Nephron (organoid): ENCODE measurements at regions not wholly inside any gene's neighbourhood (a gene's known extent, or its start where the extent isn't known, plus 50 kb on each side); places are given as distances from the start of the nearest gene placed in this dataset.

Experiments
- H3K27ac Mint-ChIP-seq, 3 experiments: 2 replicates each; pipeline ENCODE4 v1.8.0; 2020; ENCODE audit warnings: mixed read lengths in 3 of 3, mild to moderate bottlenecking in 2 of 3, moderate library complexity in 1 of 3
- H3K27me3 Mint-ChIP-seq: 2 replicates; pipeline ENCODE4 v1.8.0; 2021; ENCODE audit warnings: low read depth, mild to moderate bottlenecking, moderate library complexity, mixed read lengths
- H3K36me3 Mint-ChIP-seq: 2 replicates; pipeline ENCODE4 v1.8.0; 2020; ENCODE audit warnings: low read depth, mixed read lengths
- H3K4me1 Mint-ChIP-seq: 2 replicates; pipeline ENCODE4 v1.8.0; 2020; ENCODE audit warnings: mixed read lengths
- H3K4me3 Mint-ChIP-seq, 3 experiments: 2 replicates each; pipeline ENCODE4 v1.8.0; 2020; ENCODE audit warnings: mild to moderate bottlenecking in 3 of 3, mixed read lengths in 3 of 3, moderate library complexity in 2 of 3
- H3K9me3 Mint-ChIP-seq: 2 replicates; pipeline ENCODE4 v1.8.0; 2020; ENCODE audit warnings: mixed read lengths
- CTCF ChIP-seq, 3 experiments: fragments of 200-600 bp; sonication (generic); IDR thresholded peaks; one replicate each; pipeline ENCODE4 v1.5.0; 2021; ENCODE audit warnings: antibody characterized with exemption in 3 of 3; ENCODE audit not compliant: unreplicated experiment in 3 of 3

DNA sequence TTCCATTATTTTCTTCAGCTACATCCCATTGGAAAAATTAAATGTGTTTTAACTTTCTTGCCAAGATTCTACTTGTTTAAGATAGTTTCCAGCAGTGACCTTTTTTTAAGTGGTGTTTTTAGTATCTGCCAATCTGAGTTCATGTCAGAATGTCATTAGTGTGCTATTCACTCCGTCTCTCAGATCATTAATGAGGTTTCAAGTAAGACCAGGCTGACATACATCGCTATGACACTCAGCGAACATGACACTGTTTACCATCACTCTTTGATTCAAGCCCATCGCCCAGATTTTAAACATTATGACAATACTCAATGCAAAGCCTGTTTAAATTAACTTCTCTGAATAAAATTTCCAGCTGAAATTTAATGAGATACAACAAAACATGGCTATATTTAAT, 272.0 kb upstream of the KYNU start:
- Mint-ChIP-seq H3K4me1 (no peaks in the 10 kb centered on the region), H3K4me3 (no peak overlapping the region), H3K36me3 (no peaks in the 10 kb centered on the region), H3K27me3 (no peaks in the 10 kb centered on the region), H3K9me3 (peaks cover 5% of the 10 kb centered on the region), H3K27ac (no peak overlapping the region)
- TF ChIP-seq CTCF (IDR thresholded peaks at IDR 0.05; ENCODE audit: unreplicated experiment in 3 of 3), result no peak

DNA sequence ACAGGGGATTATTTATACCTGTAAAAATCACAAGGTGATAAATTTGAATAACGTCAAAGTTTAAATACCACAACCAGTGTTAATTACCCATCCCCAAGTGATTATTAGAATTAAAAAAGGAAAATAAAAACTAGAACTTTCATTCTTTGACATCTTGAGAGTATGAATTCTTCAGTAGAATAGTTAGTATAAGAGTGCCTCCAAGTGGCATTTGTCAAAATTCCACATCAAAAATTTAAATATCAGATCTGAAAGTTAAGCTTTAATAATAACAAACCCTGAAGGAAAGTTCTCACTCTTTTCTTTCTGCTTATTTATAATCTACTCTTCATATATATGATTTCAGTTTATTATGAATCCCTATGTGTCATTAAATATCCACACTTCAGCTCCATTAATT, 273.7 kb upstream of the KYNU start:
- Mint-ChIP-seq H3K4me1 (no peaks in the 10 kb centered on the region), H3K4me3 (no peak overlapping the region), H3K27ac (no peak overlapping the region), H3K27me3 (no peaks in the 10 kb centered on the region), H3K9me3 (peaks cover 3% of the 10 kb centered on the region), H3K36me3 (no peaks in the 10 kb centered on the region)
- TF ChIP-seq CTCF (IDR thresholded peaks at IDR 0.05; ENCODE audit: unreplicated experiment in 3 of 3), result peak in 2 of 3 experiments; percentile 43 to 60

DNA sequence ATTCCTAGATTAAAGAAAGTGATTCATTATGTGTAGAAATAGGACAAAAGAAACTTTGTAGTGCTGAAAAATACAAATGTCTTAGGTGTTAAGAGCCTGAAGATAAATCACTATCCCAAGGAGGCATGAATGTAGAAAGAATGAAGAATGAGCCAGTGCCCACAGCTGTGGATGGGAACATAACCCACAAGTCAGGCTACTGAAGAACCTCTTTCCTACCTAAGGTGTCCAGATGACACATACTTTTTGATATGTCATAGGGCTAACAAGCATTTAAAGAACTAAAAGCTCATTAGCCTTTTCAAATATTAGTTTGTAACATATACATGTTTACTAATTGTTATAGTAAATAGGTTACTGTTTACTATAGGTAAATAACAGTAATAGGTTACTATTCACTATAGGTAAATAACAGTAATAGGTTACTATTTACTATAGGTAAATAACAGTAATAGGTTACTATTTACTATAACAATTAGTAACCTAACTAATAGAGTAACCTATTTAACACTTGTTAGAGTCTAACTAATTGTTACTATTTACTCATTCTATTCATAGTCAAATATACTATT, 275.0 kb upstream of the KYNU start:
- Mint-ChIP-seq H3K4me3 (no peak overlapping the region), H3K36me3 (no peaks in the 10 kb centered on the region), H3K4me1 (no peaks in the 10 kb centered on the region), H3K27ac (no peak overlapping the region), H3K27me3 (no peaks in the 10 kb centered on the region), H3K9me3 (peaks cover 3% of the 10 kb centered on the region)
- no peak for TF ChIP-seq CTCF (IDR thresholded peaks at IDR 0.05; ENCODE audit: unreplicated experiment in 3 of 3)

DNA sequence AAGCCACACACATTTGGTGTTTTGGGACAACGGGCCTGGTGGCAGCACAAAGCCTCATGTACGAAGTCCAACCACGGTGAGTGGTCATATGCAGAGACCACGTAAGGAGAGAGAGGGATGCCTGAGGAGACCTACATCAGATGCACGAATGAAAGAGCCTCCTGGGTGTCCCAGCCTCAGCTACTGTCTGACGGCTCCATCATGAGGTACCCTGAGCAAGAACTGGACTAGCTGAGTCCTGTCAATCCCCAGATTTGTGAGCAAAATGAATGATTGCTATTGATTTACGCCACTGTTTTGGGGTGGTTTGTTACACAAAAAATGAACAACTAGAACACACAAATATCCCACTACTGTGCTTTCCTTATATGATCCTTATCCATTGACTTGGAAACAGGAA, 275.7 kb upstream of the KYNU start:
- Mint-ChIP-seq H3K9me3 (no peaks in the 10 kb centered on the region), H3K4me1 (no peaks in the 10 kb centered on the region), H3K27ac (no peak overlapping the region), H3K36me3 (no peaks in the 10 kb centered on the region), H3K4me3 (no peak overlapping the region), H3K27me3 (no peaks in the 10 kb centered on the region)
- TF ChIP-seq CTCF (IDR thresholded peaks at IDR 0.05; ENCODE audit: unreplicated experiment in 3 of 3), result no peak

DNA sequence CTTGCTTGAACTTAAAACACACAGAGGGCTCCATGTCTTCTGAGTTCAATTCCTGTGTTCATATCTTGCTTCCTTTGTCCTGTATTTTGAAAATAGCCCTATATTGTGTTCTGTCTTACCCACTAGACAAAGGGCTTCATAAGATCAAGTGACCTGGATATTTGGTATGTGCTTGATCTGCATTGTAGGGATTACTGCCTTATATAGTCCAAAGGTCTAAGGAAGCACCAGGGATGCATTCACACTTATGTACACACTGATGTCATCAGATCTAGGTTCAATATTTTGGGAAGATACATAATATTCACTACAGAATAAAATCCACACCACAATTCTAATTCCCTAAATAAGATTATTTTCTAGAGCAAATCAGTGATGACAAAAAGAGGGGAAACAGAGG, 278.0 kb upstream of the KYNU start:
- Mint-ChIP-seq H3K27me3 (no peaks in the 10 kb centered on the region), H3K27ac (no peak overlapping the region), H3K4me3 (no peak overlapping the region), H3K4me1 (no peaks in the 10 kb centered on the region), H3K36me3 (no peaks in the 10 kb centered on the region), H3K9me3 (no peaks in the 10 kb centered on the region)
- TF ChIP-seq CTCF (IDR thresholded peaks at IDR 0.05; ENCODE audit: unreplicated experiment in 3 of 3), result no peak

DNA sequence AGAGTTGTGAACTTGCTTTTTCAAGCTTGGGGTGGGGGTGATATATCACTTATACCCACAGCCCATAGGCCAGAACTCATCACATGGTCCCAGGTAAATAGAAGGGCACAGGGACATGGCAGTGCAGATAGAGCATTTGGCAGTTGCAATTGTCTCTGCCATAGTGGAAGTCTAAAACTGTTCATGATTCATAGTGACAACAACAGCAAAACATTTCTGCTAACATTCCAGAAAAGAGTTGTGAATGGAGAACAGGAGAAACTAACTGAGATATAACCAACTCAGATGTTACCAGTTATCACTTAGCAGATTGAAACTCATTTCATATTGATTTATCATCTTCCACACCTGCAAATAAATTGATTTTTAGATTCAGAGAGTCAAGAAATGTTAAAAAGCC, 278.6 kb upstream of the KYNU start:
- no peaks in the 10 kb centered on the region for H3K4me1 Mint-ChIP-seq
- H3K4me3 Mint-ChIP-seq, result no peak overlapping the region
- no peak for TF ChIP-seq CTCF (IDR thresholded peaks at IDR 0.05; ENCODE audit: unreplicated experiment in 3 of 3)
- no peaks in the 10 kb centered on the region for H3K36me3 Mint-ChIP-seq
- no peak overlapping the region for H3K27ac Mint-ChIP-seq
- H3K9me3 Mint-ChIP-seq, result no peaks in the 10 kb centered on the region
- no peaks in the 10 kb centered on the region for H3K27me3 Mint-ChIP-seq
